ENCODE measurements at regions not wholly inside any gene's neighbourhood (a gene's known extent, or its start where the extent isn't known, plus 50 kb on each side); places are given as distances from the start of the nearest gene placed in this dataset.

GRCh38 chr2:126809340-126809739 lies 89.3 kb upstream of the TEX51 start:
- TF ChIP-seq CTCF (IDR thresholded peaks at IDR 0.05) (no peak), POLR2A (IDR thresholded peaks at IDR 0.05) (no peak), POLR2AphosphoS5 (IDR thresholded peaks at IDR 0.05) (no peak)

All from prostate gland (tissue), 2 donors.